Activated naive CD8-positive, alpha-beta T cell treated with anti-CD3 and anti-CD28 coated beads, Interleukin-2, amount 50 U/mL, for 24 hours (primary cell): ENCODE measurements at regions not wholly inside any gene's neighbourhood (a gene's known extent, or its start where the extent isn't known, plus 50 kb on each side); places are given as distances from the start of the nearest gene placed in this dataset.
"Not testable (repeated sequence)": the region's sequence is repeated elsewhere in the genome, so short reads cannot be mapped to it uniquely, and the experiment has no call there.

Experiments
- ATAC-seq: fragments of 150-1000 bp; cut with Tn5 transposase; one replicate; pipeline ENCODE4 v1.10.0; 2021
- DNase-seq: peaks from one replicate; pipeline ENCODE4 v3.0.0; 2021
- H3K27ac Mint-ChIP-seq: one replicate; pipeline ENCODE4 v1.8.0; 2021; ENCODE audit warnings: mild to moderate bottlenecking, mixed read lengths
- H3K27me3 Mint-ChIP-seq: one replicate; pipeline ENCODE4 v1.8.0; 2021; ENCODE audit warnings: mixed read lengths
- H3K36me3 Mint-ChIP-seq: one replicate; pipeline ENCODE4 v1.8.0; 2021; ENCODE audit warnings: low read depth, mixed read lengths
- H3K4me1 Mint-ChIP-seq: one replicate; pipeline ENCODE4 v1.8.0; 2021; ENCODE audit warnings: mixed read lengths
- H3K4me3 Mint-ChIP-seq: one replicate; pipeline ENCODE4 v1.8.0; 2021; ENCODE audit warnings: mild to moderate bottlenecking, moderate library complexity, mixed read lengths
- H3K9me3 Mint-ChIP-seq: one replicate; pipeline ENCODE4 v1.8.0; 2021; ENCODE audit warnings: mixed read lengths

- no peaks in the 10 kb centered on the region for H3K27me3 Mint-ChIP-seq
- H3K36me3 Mint-ChIP-seq = no peaks in the 10 kb centered on the region
- no peak overlapping the region for H3K4me3 Mint-ChIP-seq
- no peak overlapping the region for H3K27ac Mint-ChIP-seq
- H3K9me3 Mint-ChIP-seq = peaks cover 13% of the 10 kb centered on the region
- ATAC-seq = no peak
- DNase-seq = no peak
- no peaks in the 10 kb centered on the region for H3K4me1 Mint-ChIP-seq
Measured at GRCh38 chr16:62829607-62830006, 793.4 kb upstream of the CDH8 start.

GRCh38 chr16:62829084-62829483, 792.8 kb upstream of the CDH8 start:
- no peaks in the 10 kb centered on the region for H3K4me1 Mint-ChIP-seq
- H3K27me3 Mint-ChIP-seq = no peaks in the 10 kb centered on the region
- ATAC-seq = no peak

GRCh38 chr16:62821824-62822223, 785.6 kb upstream of the CDH8 start:
- Mint-ChIP-seq H3K27ac (no peak overlapping the region), H3K4me3 (no peak overlapping the region), H3K36me3 (no peaks in the 10 kb centered on the region), H3K27me3 (no peaks in the 10 kb centered on the region), H3K4me1 (no peaks in the 10 kb centered on the region), H3K9me3 (peaks cover 25% of the 10 kb centered on the region)
- DNase-seq (no peak), ATAC-seq (no peak)

More at GRCh38 chr16:62829084-62829483, 792.8 kb upstream of the CDH8 start:
- Mint-ChIP-seq H3K9me3 (peaks cover 11% of the 10 kb centered on the region), H3K36me3 (no peaks in the 10 kb centered on the region), H3K4me3 (no peak overlapping the region), H3K27ac (no peak overlapping the region)
- no peak for DNase-seq

GRCh38 chr16:62816971-62817519, 780.8 kb upstream of the CDH8 start:
- no peak for DNase-seq
- no peak overlapping the region for H3K4me3 Mint-ChIP-seq

GRCh38 chr16:62814891-62815290, 778.7 kb upstream of the CDH8 start:
- peaks cover 19% of the 10 kb centered on the region for H3K9me3 Mint-ChIP-seq
- no peaks in the 10 kb centered on the region for H3K27me3 Mint-ChIP-seq
- ATAC-seq (no peak), DNase-seq (no peak)
- H3K36me3 Mint-ChIP-seq = no peaks in the 10 kb centered on the region
- H3K27ac Mint-ChIP-seq = no peak overlapping the region
- H3K4me1 Mint-ChIP-seq = no peaks in the 10 kb centered on the region
- H3K4me3 Mint-ChIP-seq = no peak overlapping the region

More at GRCh38 chr16:62816971-62817519, 780.8 kb upstream of the CDH8 start:
- Mint-ChIP-seq H3K4me1 (no peaks in the 10 kb centered on the region), H3K27ac (no peak overlapping the region), H3K27me3 (no peaks in the 10 kb centered on the region), H3K36me3 (no peaks in the 10 kb centered on the region), H3K9me3 (peaks cover 27% of the 10 kb centered on the region)
- ATAC-seq = no peak

GRCh38 chr16:62805221-62805857, 769.1 kb upstream of the CDH8 start:
- Mint-ChIP-seq H3K9me3 (peaks cover 17% of the 10 kb centered on the region), H3K27me3 (no peaks in the 10 kb centered on the region), H3K4me3 (no peak overlapping the region), H3K4me1 (no peaks in the 10 kb centered on the region), H3K36me3 (no peaks in the 10 kb centered on the region), H3K27ac (no peak overlapping the region)
- DNase-seq (no peak), ATAC-seq (no peak)

- DNase-seq (no peak), ATAC-seq (no peak)
- Mint-ChIP-seq H3K36me3 (no peaks in the 10 kb centered on the region), H3K27me3 (no peaks in the 10 kb centered on the region), H3K9me3 (peaks cover 31% of the 10 kb centered on the region), H3K4me1 (no peaks in the 10 kb centered on the region), H3K4me3 (no peak overlapping the region), H3K27ac (no peak overlapping the region)
Measured at GRCh38 chr16:62794724-62795123, 758.5 kb upstream of the CDH8 start.

- not testable (repeated sequence) for ATAC-seq, H3K27ac Mint-ChIP-seq, H3K4me3 Mint-ChIP-seq, DNase-seq, H3K4me1 Mint-ChIP-seq, H3K36me3 Mint-ChIP-seq, H3K27me3 Mint-ChIP-seq
- H3K9me3 Mint-ChIP-seq = peaks cover 16% of the 10 kb centered on the region
Measured at GRCh38 chr16:62780081-62780480, 743.8 kb upstream of the CDH8 start.

- Mint-ChIP-seq H3K4me1 (no peaks in the 10 kb centered on the region), H3K27ac (no peak overlapping the region), H3K36me3 (no peaks in the 10 kb centered on the region), H3K9me3 (peaks cover 23% of the 10 kb centered on the region), H3K27me3 (no peaks in the 10 kb centered on the region), H3K4me3 (no peak overlapping the region)
- ATAC-seq (no peak), DNase-seq (no peak)
Measured at GRCh38 chr16:62764572-62764971, 728.3 kb upstream of the CDH8 start.

- peaks cover 33% of the 10 kb centered on the region for H3K9me3 Mint-ChIP-seq
- no peak for ATAC-seq
Measured at GRCh38 chr16:62760398-62760797, 724.2 kb upstream of the CDH8 start.

GRCh38 chr16:62755938-62756337, 719.7 kb upstream of the CDH8 start:
- Mint-ChIP-seq H3K27ac (no peak overlapping the region), H3K4me3 (no peak overlapping the region), H3K27me3 (no peaks in the 10 kb centered on the region), H3K9me3 (peaks cover 26% of the 10 kb centered on the region), H3K36me3 (no peaks in the 10 kb centered on the region), H3K4me1 (no peaks in the 10 kb centered on the region)
- no peak for ATAC-seq
- no peak for DNase-seq

More at GRCh38 chr16:62760398-62760797, 724.2 kb upstream of the CDH8 start:
- no peaks in the 10 kb centered on the region for H3K27me3 Mint-ChIP-seq
- DNase-seq = no peak
- H3K27ac Mint-ChIP-seq = no peak overlapping the region
- H3K4me1 Mint-ChIP-seq = no peaks in the 10 kb centered on the region
- no peaks in the 10 kb centered on the region for H3K36me3 Mint-ChIP-seq
- H3K4me3 Mint-ChIP-seq = no peak overlapping the region

- Mint-ChIP-seq H3K4me3 (no peak overlapping the region), H3K9me3 (peaks cover 17% of the 10 kb centered on the region), H3K36me3 (no peaks in the 10 kb centered on the region), H3K4me1 (no peaks in the 10 kb centered on the region), H3K27ac (no peak overlapping the region), H3K27me3 (no peaks in the 10 kb centered on the region)
- no peak for DNase-seq
- no peak for ATAC-seq
Measured at GRCh38 chr16:62752854-62753253, 716.6 kb upstream of the CDH8 start.

- no peaks in the 10 kb centered on the region for H3K4me1 Mint-ChIP-seq
- H3K9me3 Mint-ChIP-seq = peaks cover 17% of the 10 kb centered on the region
- H3K27ac Mint-ChIP-seq = no peak overlapping the region
- H3K4me3 Mint-ChIP-seq = no peak overlapping the region
- no peaks in the 10 kb centered on the region for H3K27me3 Mint-ChIP-seq
- DNase-seq = no peak
- no peak for ATAC-seq
- H3K36me3 Mint-ChIP-seq = no peaks in the 10 kb centered on the region
Measured at GRCh38 chr16:62751218-62751617, 715.0 kb upstream of the CDH8 start.

- H3K9me3 Mint-ChIP-seq = peaks cover 37% of the 10 kb centered on the region
Measured at GRCh38 chr16:62741692-62742091, 705.5 kb upstream of the CDH8 start.

GRCh38 chr16:62738666-62739460, 702.6 kb upstream of the CDH8 start:
- H3K4me3 Mint-ChIP-seq = no peak overlapping the region
- no peaks in the 10 kb centered on the region for H3K4me1 Mint-ChIP-seq
- no peaks in the 10 kb centered on the region for H3K27me3 Mint-ChIP-seq
- no peak overlapping the region for H3K27ac Mint-ChIP-seq
- peaks cover 2% of the 10 kb centered on the region for H3K36me3 Mint-ChIP-seq
- peaks cover 25% of the 10 kb centered on the region for H3K9me3 Mint-ChIP-seq
- ATAC-seq (no peak), DNase-seq (no peak)

More at GRCh38 chr16:62741692-62742091, 705.5 kb upstream of the CDH8 start:
- DNase-seq (no peak), ATAC-seq (no peak)
- H3K4me3 Mint-ChIP-seq = no peak overlapping the region
- H3K27me3 Mint-ChIP-seq = no peaks in the 10 kb centered on the region
- peaks cover 2% of the 10 kb centered on the region for H3K36me3 Mint-ChIP-seq
- H3K27ac Mint-ChIP-seq = no peak overlapping the region
- no peaks in the 10 kb centered on the region for H3K4me1 Mint-ChIP-seq
